GM18868 (cell line): ENCODE measurements at regions not wholly inside any gene's neighbourhood (a gene's known extent, or its start where the extent isn't known, plus 50 kb on each side); places are given as distances from the start of the nearest gene placed in this dataset.
"Not testable (repeated sequence)": the region's sequence is repeated elsewhere in the genome, so short reads cannot be mapped to it uniquely, and the experiment has no call there.

Experiments used
- ATAC-seq: cut with Tn5 transposase; IDR thresholded peaks from one replicate; pipeline ENCODE4 v1.9.1; 2021; ENCODE audit warnings: mild to moderate bottlenecking, moderate library complexity; ENCODE audit not compliant: unreplicated experiment

GRCh38 chr20:47846651-47847050 is 61.4 kb upstream of the SULF2 start:
- not testable (repeated sequence) for ATAC-seq

DNA sequence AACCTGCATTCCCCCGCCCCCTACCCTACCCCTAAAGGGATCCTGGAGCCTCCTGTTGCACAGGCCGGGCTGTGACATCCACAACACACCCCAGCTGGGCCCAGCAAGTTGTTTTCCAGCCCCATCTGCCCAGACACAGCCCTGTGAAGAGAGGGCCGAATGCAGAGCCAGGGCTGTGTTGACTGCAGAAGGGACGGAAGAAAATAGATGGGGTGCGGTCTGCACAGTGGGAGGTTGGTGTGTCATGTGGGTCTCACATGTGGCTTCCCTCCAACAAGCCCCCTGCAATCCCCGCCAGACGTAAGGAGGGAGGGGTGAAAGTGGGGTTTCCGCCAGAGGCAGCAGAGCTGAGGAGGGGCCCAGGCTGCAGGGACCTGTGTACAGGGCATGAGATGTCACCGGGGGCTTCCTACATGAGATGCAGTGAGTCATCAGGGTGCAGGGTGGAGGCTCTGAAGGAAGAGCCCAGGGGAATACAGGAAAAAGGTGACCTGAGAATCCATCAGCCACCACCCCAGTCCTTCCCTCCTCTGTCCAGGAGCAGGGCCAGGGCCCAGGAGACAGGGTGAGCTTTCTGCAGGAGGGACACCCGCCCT is 60.2 kb upstream of the SULF2 start:
- ATAC-seq: not testable (repeated sequence)

- ATAC-seq: not testable (repeated sequence)
Observed at GRCh38 chr20:47844568-47844906, 59.3 kb upstream of the SULF2 start.

DNA sequence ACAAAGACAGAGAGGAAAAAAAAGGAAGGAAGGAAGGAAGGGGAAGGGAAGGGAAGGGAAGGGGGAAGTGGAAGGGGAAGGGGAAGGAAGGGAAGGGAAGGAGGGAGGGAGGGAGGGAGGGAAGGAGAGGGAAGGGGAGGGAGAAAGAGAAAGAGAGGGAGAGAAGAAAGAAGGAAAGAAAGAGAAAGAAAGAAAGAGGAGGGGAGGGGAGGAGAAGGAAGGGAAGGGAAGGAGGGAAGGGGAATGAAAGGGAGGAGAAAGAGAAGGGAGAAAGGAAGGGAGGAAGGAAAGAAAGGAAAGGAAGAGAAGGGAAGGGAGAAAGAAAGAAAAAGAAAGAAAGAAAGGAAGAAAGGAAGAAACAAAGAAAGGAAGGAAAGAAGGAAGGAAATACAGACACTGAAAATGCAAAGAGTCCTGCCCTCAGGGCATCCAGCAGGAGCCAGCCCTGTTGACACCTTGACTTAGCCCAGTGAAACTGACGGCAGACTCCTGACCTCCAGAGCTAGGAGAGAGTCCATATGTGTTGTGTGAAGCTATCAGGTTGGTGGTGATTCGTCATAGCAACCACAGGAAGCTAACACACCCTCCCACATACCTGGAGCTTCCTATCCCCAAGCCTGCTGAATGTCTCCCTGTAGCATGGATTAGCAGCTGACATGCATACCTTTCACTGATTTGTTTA is 58.7 kb upstream of the SULF2 start:
- no peak for ATAC-seq

DNA sequence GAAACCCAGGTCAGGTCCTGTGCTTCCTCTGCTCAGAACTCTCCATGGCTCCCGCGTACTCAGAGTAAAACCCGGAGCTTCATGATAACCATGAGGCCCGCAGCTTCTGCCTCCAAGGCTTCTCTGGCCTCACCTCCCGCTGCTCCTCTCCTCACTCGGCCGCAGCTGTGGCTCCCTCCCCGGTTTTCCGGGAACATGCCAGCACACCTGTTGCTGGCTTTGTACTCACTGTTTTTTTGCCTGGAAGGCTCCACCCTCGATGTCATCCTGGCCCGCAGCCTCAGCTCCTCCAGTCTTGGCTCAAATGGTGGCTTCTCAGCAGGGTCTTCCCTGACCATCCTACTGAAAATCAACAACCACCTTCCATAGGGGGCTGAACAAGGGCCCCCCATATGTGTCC is 57.7 kb upstream of the SULF2 start:
- ATAC-seq: not testable (repeated sequence)

DNA sequence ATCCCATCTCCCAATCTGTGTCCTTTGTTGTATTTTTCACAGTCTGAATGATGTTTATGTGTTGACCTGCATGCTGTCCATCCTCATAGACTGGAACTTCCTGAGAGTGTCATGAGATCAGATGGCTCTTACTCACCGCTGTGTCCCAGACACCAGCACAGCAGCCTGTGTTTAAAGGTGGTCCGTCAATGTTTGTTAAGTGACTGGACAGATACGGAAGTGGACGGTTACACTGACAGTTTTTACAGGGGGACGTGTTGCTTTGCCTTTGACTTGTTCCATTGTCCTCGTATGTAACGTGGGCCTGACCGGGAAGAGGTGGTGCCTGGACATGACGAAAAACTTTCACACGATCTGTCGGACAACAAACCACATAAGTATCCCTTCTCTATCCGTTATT is 56.7 kb upstream of the SULF2 start:
- ATAC-seq: not testable (repeated sequence)

- not testable (repeated sequence) for ATAC-seq
Observed at GRCh38 chr20:47836256-47836817, 51.1 kb upstream of the SULF2 start.
